GM18511 (cell line): ENCODE measurements at regions not wholly inside any gene's neighbourhood (a gene's known extent, or its start where the extent isn't known, plus 50 kb on each side); places are given as distances from the start of the nearest gene placed in this dataset.
"Not testable (repeated sequence)": the region's sequence is repeated elsewhere in the genome, so short reads cannot be mapped to it uniquely, and the experiment has no call there.

Source experiments
- ATAC-seq: cut with Tn5 transposase; IDR thresholded peaks from one replicate; pipeline ENCODE4 v1.9.1; 2021; ENCODE audit warnings: mild to moderate bottlenecking, moderate library complexity; ENCODE audit not compliant: unreplicated experiment

DNA sequence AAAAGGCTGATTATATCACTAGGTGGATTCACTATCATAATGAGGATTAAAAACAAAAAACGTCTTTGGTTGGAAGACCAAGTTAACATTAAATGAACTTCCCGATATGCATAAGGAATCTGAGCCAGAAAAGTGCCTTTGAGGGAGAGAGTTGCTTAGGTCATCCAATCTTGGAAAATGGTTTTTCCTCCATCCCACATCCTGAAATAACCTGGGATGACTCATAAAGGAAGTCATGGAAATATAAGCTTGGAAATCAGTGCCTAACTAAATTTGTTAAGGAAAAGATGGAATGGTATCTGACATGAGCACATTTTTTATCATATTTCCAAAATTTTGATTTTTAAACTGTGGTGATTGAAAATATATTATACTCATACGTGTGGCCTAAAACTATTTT is 66.0 kb downstream of the KBTBD8 start:
- no peak for ATAC-seq

DNA sequence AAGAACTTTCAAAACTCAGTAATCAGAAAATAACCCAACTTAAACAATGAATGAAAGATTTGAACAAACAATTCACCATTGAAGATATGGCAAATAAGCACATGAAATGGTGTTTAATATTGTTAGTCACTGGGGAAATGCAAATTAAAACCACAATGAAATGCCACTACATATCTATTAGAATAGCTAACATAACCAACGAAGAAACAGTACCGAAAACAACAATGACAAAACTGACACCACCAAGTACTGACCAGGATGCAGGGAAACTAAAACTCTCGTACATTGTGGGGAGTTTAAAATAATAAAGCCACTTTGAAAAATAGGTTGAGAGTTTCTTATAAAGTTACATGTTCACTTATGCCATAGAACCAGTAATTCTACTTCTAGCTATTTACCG is 69.1 kb downstream of the KBTBD8 start:
- ATAC-seq: peak; percentile 86

DNA sequence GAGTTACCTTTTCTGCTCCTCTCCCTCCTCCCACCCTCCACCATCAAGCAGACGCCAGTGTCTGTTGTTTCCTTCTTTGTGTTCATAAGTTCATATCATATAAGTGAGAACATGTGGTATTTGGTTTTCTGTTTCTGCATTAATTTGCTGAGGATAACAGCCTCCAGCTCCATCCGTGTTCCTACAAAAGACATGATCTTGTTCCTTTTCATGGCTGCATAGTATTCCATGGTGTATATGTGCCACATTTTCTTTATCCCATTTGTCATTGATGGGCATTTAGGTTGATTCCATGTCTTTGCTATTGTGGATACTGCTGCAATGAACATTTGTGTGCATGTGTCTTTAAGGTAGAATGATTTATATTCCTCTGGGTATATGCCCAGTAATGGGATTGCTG is 74.5 kb downstream of the KBTBD8 start:
- ATAC-seq: not testable (repeated sequence)

DNA sequence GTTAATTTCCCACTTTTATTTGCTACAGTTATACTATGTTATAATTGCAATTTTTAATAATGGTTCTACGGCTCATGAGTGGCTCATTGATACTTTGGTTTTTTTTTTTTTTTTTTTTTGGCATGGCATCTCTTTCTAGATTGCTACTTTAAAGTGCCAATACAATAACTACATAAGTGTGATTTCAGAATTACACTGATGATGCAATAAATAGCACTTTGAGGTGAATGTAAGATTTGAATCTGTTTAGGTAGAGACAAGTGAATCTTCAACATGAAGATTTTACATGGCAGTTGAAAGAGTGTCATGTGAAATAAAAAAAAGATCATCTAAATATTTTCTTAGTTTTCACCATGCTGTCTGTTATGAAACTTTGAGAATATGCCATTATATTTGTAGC is 75.7 kb downstream of the KBTBD8 start:
- no peak for ATAC-seq

DNA sequence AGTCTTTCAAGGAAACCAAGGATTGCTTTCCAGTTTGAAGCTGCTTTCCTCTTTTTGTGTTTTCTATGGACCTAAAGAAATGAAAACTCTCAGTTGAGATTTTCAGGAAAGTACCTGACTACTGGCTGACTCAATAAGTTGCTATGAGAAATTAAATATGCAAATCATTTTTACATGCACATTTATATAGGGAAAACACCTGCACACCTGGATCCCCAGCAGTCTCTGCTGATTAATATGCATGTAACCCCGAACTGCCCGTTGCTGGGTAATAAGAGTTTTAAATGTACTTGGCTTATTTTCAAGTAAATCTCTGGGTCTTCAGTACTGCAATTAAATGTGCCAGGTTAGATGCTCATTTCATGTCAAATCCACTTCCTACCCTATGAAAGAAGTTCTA is 77.2 kb downstream of the KBTBD8 start:
- ATAC-seq: peak; percentile 63

DNA sequence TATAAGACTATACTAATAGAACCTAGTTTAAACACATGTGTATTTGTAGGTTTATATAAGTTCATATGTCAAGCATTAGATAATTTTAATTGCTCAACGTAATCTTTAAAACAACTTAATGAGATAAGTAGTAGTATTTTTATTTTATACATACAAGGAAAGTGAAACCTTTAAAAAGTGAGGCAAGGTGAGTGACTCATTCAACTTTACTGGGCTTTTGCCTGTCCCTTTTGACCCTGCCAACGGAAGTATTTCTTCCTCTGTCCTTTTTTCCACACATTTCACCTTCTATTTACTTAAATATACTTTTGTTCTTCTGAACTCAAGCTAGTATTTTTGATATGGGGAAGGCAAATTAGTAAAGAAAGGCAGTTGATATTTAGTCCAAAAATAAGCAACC is 78.5 kb downstream of the KBTBD8 start:
- no peak for ATAC-seq

DNA sequence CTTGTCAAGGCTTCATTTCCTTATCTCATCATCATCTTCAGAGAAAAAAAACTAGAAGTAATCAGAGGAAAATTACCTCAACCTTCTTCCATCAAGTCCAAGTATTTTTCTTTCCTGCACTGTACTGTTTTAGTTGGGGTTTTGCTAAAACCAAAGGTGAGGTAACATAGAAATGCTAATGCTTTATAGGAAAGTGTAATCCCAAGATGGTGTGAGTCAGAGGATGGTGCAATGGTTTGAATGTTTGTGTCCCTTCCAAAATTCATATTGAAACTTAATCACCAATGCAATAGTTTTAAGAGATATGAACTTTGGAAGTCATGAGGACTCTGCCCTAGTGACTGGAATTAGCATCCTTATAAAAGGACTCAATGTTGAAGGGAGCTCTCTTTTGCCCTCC is 79.5 kb downstream of the KBTBD8 start:
- ATAC-seq: no peak

DNA sequence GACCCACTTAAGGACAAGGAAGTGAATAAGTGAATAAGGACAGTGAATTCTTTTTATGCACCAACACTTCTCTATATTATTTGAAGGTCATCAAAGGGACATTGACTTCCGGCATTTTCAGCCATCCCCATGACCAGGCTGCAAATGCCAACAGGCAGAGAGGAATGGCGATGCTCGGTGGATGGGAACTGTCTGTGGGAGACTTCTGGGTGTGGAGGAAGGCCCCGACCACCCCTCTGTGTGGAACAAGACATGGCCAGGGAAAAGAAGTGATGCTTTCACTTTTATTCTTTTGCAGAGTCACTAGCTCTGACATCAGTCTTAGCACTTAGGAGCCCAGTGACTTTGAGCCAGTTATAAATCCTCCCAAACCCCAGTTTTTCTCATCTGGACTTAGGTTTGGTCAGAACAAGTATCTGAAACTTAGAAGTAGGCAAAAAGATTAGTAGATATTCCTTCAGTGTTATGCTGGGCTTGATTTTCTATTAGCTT is 84.5 kb downstream of the KBTBD8 start:
- no peak for ATAC-seq

DNA sequence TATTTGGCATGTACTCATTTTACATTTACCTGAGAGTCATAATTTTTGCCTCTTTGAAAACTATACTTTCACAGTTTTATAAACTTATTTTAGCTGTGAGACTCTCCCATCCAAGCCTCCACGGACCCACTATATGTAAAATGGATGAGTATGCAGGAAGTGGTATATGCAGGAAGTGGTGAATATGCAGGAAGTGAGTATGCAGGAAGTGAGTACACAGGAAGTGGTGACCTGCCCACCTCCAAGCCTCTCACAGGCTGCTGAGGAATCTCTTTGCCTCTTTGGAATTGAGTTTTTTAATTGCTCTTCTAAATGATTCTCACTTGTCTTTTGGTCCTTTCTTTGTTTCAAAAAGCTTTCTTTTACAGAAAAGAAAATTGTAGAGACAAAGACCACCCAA is 85.2 kb downstream of the KBTBD8 start:
- peak; percentile 73 for ATAC-seq

DNA sequence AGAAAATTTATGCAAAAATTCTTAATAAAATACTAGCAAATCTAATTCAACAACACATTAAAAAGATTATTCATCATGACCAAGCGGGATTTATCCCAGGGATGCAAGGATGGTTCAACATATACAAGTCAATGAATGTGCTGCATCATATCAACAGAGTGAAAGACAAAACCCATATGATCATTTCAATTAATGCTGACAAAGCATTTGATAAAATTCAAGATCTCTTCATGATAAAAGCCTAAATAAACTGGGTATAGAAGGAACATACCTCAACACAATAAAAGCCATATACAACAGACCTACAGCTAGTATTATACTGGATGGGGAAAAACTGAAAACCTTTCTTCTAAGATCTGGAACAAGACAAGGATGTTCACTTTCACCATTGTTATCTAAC is 89.7 kb downstream of the KBTBD8 start:
- no peak for ATAC-seq

DNA sequence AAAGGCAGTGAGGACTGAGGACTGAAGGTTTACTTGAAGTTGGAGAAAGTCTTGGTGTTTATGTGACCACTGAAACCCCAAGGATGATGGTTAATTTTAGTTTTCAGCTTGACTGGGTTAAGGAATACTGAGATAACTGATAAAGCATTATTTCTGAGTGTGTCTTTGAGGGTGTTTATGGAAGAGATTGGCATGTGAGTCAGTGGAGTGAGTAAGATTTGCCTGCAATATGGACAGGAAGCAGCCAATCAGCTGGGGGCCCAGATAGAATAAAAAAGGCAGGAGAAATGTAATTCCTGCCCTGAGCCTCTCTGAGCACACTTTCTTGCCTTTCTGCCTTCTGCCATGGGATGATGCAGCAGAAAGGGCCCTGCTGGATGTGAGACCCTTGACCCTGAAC is 92.4 kb downstream of the KBTBD8 start:
- no peak for ATAC-seq

DNA sequence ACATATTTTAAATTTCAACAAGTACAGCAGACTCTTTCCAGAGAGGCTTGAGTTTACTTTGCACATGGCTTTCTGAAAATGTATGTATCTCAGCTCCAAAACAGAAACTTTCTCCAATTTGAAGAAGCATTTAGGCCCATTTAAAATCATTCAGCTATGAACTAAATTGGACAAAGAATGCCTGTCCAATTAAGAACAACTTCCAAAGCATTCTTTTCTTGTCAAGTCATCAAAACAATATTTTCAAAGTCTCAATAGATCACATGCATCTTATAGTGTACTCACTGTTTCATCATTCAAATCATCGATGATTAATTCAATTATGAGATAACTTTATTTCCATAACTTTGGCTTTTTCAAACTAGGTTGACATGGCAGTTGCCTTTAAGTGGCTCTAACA is 95.2 kb downstream of the KBTBD8 start:
- no peak for ATAC-seq

DNA sequence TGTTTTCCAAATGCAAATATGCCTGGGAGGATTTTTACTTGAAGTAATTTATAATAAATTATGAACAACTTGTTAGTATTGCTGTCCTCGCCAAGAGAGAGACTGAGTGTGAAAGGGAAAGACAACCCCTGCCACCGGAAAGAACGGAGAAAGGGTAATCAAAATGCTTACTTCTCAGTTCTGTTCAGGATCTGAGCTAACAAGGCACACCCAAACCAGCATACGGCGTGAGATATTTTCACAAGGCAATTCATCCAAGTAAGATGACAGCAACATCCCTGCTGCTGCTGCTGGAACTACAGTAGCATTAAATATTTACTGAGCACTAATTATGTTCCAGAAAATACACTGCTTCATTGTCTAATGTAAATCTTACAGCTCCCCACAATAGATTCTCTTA is 96.1 kb downstream of the KBTBD8 start:
- ATAC-seq: no peak

DNA sequence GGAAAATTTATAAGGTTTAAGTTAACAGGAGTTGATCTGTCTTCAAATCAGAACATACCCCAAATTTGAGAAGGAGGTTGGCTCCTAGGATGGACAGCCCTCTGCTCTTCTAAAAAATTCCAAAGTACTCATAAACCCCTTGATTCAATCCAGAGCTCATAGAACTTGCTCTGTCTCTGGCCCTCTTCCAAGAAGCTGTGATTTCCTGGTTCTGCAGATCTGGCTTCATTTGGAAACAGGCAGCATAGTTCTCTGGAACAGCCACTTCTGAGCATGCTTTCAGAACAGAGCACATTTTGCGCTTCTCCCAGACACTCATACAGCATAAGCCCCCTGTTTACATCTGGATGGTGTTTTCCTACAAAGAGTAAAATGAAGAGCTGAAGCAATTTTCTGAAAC is 96.7 kb downstream of the KBTBD8 start:
- no peak for ATAC-seq

DNA sequence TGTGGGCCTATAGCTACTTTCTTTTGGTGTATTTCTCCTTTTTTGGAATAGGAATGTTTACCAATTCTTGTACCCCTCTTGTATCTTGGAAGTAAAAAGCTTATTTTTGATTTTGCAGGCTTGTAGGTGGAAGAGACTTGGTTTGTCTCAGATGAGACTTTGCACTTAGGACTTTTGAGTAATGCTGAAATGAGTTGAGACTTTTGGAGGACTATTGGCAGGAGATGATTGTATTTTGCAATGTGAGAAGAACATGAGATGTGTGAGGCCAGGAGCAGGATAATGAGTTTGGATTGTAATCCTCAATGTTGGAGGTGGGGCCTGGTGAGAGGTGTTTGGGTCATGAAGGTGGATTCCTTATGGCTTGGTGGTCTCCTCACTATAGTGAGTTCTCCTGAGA is 106.3 kb downstream of the KBTBD8 start:
- ATAC-seq: no peak

DNA sequence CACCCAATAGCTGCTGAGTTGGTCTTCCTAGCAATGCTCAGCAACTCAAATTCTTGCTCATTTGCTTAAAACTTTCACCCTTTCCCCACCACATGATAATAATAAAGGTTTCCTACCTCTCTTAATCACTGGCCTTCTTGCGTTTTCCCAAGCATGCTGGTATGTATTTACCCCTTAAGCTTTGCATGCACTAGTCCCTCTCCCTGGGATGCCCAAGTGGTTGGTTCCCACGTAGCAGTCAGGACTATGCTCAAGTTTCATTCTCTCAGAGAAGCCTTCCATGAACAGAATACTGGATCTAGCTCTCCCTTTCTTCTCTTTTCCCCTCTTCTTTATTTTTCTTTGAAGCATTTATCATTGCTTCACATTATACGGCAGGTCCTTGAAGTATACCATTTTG is 108.8 kb downstream of the KBTBD8 start:
- ATAC-seq: no peak

DNA sequence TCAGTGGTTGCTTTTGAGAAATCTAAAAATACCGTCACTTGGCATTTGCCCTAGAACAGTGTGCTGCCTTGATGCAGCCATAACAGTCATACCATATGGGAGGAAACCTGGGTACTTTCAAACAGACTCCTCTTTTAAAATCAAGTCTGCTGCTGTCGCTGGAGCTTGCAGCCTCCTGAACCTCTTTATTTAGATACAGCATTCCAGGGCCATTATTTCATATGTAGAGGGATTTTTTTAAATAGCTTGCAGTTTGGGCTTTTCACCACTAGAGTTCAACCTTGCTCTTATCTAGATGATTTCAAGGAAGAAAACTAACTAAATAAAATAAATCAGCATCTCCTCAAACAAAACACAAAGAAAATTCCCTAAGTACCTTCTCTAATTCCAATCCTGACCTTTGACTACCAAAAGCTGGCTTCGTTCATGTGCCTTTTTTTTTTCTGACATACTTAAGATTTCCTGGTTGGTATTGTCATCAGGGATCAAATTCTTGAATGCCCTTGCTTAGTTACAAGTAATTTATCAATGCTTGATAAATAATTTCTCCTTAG is 111.6 kb downstream of the KBTBD8 start:
- no peak for ATAC-seq

DNA sequence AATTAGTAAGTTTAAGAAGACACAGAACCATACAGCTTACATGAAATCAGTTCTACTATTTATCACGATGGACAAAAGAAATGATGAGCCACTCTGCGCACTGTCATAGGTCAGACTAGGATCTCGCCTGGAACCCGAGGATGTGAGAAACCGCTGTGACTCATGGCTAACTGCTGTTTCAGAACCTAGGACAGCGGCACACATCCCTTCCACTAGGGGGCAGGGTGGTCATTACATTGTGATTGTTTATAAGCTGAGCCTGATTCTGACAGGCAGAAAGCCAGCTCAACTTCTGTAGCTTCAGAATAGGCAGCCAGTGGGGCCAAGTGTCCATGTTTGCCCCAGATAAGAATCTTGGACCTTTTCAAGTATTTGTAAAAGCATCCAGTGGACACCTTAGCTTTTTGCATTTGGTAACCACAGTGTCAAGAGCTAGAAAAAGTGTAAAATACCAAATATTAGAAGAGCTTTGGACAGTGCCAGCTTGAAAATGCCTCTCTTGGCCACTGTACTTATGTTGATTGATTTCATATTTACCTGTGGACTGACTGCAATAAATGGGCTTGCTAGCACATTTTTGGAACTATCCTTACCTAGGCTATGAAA is 115.8 kb downstream of the KBTBD8 start:
- peak; percentile 100 for ATAC-seq

DNA sequence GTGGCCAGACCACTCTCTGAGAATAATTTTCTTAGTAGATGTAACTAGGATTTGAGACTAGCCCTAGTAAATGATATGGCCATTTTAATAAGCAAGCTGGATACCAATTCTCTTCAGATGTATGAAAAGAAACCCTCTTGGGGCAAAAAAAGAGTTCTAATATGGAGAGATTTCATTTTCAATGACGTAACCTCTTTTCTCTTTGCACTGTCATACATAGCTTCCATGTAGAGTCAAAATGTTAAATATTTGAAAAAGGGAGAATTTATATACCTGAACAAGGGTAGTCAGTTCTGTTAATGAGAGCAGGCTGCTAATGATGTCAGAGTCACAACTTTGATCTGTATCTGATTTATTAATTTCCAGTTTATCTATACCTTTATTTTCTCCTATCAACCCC is 120.0 kb downstream of the KBTBD8 start:
- no peak for ATAC-seq

DNA sequence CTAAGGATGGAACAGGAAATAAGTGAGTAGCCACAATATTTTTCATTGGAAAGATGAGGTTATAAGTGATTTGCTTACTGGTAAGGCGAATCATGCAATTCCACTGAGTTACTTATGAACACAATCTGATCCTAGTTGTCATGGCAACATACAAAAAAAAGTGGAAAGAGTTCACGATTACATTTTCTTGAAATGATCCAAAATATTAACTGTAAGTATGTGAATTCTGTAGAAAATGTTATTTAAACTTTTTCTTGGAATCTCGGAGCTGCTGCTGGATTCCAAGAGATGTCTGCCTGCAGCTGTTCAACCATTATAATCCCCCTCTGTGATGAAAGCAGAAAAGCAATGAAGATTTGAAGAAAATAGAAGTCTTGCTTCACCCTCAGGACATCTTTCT is 120.5 kb downstream of the KBTBD8 start:
- no peak for ATAC-seq

DNA sequence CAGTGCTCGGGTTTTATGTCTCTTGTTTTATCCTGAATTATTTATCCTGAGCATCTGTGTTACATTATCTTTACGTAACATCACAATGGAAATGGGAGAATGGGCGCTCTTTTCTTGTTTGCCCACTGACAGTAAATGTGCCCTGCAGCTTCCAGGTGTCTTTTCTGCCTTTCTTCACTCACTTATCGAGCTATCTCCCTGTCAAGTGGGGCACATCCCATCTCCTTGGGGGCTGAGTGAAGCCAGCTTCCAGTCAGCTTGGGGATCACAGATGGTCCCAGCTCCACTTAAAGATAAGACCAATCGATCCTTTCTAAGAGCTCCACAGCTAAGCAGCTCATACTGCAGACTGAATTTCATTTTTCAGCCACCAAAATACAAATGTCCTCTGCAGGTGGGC is 125.8 kb downstream of the KBTBD8 start:
- ATAC-seq: no peak

DNA sequence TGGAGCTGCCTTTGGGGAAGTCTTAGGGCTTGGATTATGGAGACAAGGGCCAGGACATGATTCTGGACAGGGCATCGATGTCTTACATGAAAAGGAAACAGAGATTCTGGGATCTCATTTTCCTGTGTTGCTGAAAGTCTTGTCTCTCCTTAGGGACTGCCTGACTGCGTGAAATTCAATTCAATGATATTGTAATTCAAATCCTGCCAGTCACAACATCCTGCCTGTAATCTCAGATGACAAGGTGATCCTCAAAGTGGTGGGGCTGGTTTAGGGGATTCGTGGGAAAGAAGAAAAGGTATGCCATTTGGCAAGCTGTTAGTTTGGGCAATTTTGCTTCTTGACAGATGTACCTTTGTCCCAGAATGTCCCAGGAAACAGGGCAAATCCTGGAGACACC is 129.1 kb downstream of the KBTBD8 start:
- no peak for ATAC-seq

DNA sequence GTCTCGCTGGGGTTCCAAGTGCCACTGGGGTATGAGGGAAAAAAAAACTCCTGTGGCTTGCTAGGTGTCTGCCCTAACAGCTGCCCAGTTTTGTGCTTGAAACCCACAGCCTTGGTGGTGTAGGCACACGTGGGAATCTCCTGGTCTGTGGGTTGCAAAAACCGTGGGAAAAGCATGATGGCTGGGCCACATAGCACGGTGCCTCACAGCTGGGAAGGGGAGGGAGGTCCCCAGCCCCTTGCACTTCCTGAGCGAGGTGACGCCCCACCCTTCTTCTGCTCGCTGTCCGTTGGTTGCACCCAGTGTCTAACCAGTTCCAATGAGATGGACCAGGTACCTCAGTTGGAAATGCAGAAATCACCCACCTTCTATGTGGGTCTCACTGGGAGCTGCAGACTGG is 144.3 kb downstream of the KBTBD8 start:
- no peak for ATAC-seq
